ENCODE measurements at regions not wholly inside any gene's neighbourhood (a gene's known extent, or its start where the extent isn't known, plus 50 kb on each side); places are given as distances from the start of the nearest gene placed in this dataset.

DNA sequence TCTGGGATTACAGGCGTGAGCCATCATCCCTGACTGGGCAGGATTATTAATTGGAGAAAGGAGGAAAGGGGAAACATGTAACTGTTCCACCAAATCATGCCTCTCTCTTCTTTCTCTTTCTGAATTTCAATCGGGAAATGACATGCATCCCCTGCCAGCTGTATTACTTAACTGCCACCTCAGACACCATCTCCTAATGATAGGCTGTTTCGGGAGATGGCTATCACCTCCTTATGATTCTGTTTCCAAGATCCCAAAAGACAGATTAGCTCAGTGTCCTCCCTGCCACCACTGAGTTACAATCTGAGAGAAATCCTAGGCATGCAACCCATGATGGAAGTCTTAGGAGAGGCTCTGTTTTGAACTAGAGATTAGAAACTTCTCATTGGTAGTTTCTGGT, 67.5 kb downstream of the MIS18A start:
- TF ChIP-seq EZH2 (IDR thresholded peaks at IDR 0.05; ENCODE audit: insufficient read depth, poor library complexity, severe bottlenecking) (no peak), EZH2phosphoT487 (IDR thresholded peaks at IDR 0.05; ENCODE audit: insufficient read depth, low read depth) (no peak)
